Parathyroid adenoma (tissue), 2 donors: ENCODE measurements at regions not wholly inside any gene's neighbourhood (a gene's known extent, or its start where the extent isn't known, plus 50 kb on each side); places are given as distances from the start of the nearest gene placed in this dataset.

Experiments
- H2AFZ ChIP-seq: fragments of 300-600 bp; sonication (generic); one replicate; pipeline ENCODE4 v1.7.0; 2017; ENCODE audit warnings: antibody characterized with exemption, mild to moderate bottlenecking
- H3K27ac ChIP-seq: fragments of 300-600 bp; sonication (generic); one replicate; pipeline ENCODE4 v1.7.0; 2017
- H3K27me3 ChIP-seq: fragments of 300-600 bp; sonication (generic); one replicate; pipeline ENCODE4 v1.7.0; 2017; ENCODE audit warnings: low read length; ENCODE audit not compliant: control insufficient read depth, insufficient read depth
- H3K36me3 ChIP-seq: fragments of 300-600 bp; sonication (generic); one replicate; pipeline ENCODE4 v1.7.0; 2017; ENCODE audit warnings: low read length; ENCODE audit not compliant: control insufficient read depth, insufficient read depth
- H3K4me1 ChIP-seq: fragments of 300-600 bp; sonication (generic); one replicate; pipeline ENCODE4 v1.7.0; 2017; ENCODE audit warnings: control low read depth
- H3K4me2 ChIP-seq: fragments of 300-600 bp; sonication (generic); one replicate; pipeline ENCODE4 v1.7.0; 2017; ENCODE audit warnings: low read length
- H3K4me3 ChIP-seq: fragments of 300-600 bp; sonication (generic); one replicate; pipeline ENCODE4 v1.7.0; 2017; ENCODE audit warnings: low read depth, low read length
- H3K79me2 ChIP-seq: fragments of 300-600 bp; sonication (generic); one replicate; pipeline ENCODE4 v1.7.0; 2017; ENCODE audit warnings: control low read depth
- H3K9ac ChIP-seq: fragments of 300-600 bp; sonication (generic); one replicate; pipeline ENCODE4 v1.7.0; 2017; ENCODE audit warnings: mild to moderate bottlenecking
- H3K9me3 ChIP-seq: fragments of 300-600 bp; sonication (generic); one replicate; pipeline ENCODE4 v1.7.0; 2017; ENCODE audit warnings: low read length; ENCODE audit not compliant: control insufficient read depth
- CTCF ChIP-seq: fragments of 300-600 bp; sonication (generic); IDR thresholded peaks from one replicate; pipeline ENCODE4 v1.7.0; 2017; ENCODE audit warnings: antibody characterized with exemption, mild to moderate bottlenecking
- donor health status: primary hyperparathyroidism.

- Histone ChIP-seq H3K9ac (no peak overlapping the region), H2AFZ (no peak overlapping the region), H3K27me3 (no peaks in the 10 kb centered on the region), H3K79me2 (no peaks in the 10 kb centered on the region), H3K36me3 (no peaks in the 10 kb centered on the region), H3K9me3 (no peaks in the 10 kb centered on the region), H3K4me3 (no peak overlapping the region), H3K4me1 (no peaks in the 10 kb centered on the region), H3K27ac (no peak overlapping the region), H3K4me2 (no peak overlapping the region)
- TF ChIP-seq CTCF, result no peak
These were observed 233.8 kb downstream of the C7orf25 start for GRCh38 chr7:42677751-42678699.

GRCh38 chr7:42674541-42674940, 237.3 kb downstream of the C7orf25 start:
- no peaks in the 10 kb centered on the region for H3K9me3 ChIP-seq
- H3K36me3 ChIP-seq, result no peaks in the 10 kb centered on the region
- no peak overlapping the region for H3K9ac ChIP-seq
- no peaks in the 10 kb centered on the region for H3K79me2 ChIP-seq
- no peak overlapping the region for H2AFZ ChIP-seq
- no peaks in the 10 kb centered on the region for H3K27me3 ChIP-seq
- H3K4me1 ChIP-seq, result no peaks in the 10 kb centered on the region
- H3K27ac ChIP-seq, result no peak overlapping the region
- H3K4me2 ChIP-seq, result no peak overlapping the region
- TF ChIP-seq CTCF, result no peak
- H3K4me3 ChIP-seq, result no peak overlapping the region

GRCh38 chr7:42673951-42674350, 237.9 kb downstream of the C7orf25 start:
- Histone ChIP-seq H2AFZ (no peak overlapping the region), H3K4me3 (no peak overlapping the region), H3K27me3 (no peaks in the 10 kb centered on the region), H3K9ac (no peak overlapping the region), H3K79me2 (no peaks in the 10 kb centered on the region), H3K4me2 (no peak overlapping the region), H3K9me3 (no peaks in the 10 kb centered on the region), H3K36me3 (no peaks in the 10 kb centered on the region), H3K4me1 (no peaks in the 10 kb centered on the region), H3K27ac (no peak overlapping the region)
- no peak for TF ChIP-seq CTCF

GRCh38 chr7:42672339-42672999, 239.4 kb downstream of the C7orf25 start:
- Histone ChIP-seq H3K27ac (no peak overlapping the region), H3K79me2 (no peaks in the 10 kb centered on the region), H3K4me2 (no peak overlapping the region), H3K27me3 (no peaks in the 10 kb centered on the region), H3K36me3 (no peaks in the 10 kb centered on the region), H3K9ac (no peak overlapping the region), H3K4me3 (no peak overlapping the region), H2AFZ (no peak overlapping the region), H3K9me3 (no peaks in the 10 kb centered on the region), H3K4me1 (no peaks in the 10 kb centered on the region)
- no peak for TF ChIP-seq CTCF
